SU-DHL-6 (cell line): ENCODE measurements at regions not wholly inside any gene's neighbourhood (a gene's known extent, or its start where the extent isn't known, plus 50 kb on each side); places are given as distances from the start of the nearest gene placed in this dataset.

Experiments
- H2AFZ ChIP-seq: fragments of 200-600 bp; sonication (generic); 2 replicates; pipeline ENCODE4 v1.6.1; 2014; ENCODE audit warnings: low read depth, mild to moderate bottlenecking, moderate library complexity, mixed read lengths, antibody characterized with exemption, low read length; ENCODE audit not compliant: severe bottlenecking
- H3F3A ChIP-seq: fragments of 200-600 bp; shearing (Covaris generic); 2 replicates; pipeline ENCODE4 v1.6.0; 2016; ENCODE audit warnings: antibody characterized with exemption, mild to moderate bottlenecking; ENCODE audit not compliant: insufficient read depth
- H3K27ac ChIP-seq: fragments of 200-600 bp; sonication (generic); 2 replicates; pipeline ENCODE4 v1.5.1; 2016; ENCODE audit warnings: low read depth, mild to moderate bottlenecking, low read length, moderate library complexity, mixed read lengths
- H3K27me3 ChIP-seq: fragments of 200-600 bp; sonication (generic), shearing (Covaris generic); 2 replicates; pipeline ENCODE4 v1.6.0; 2014; ENCODE audit warnings: mild to moderate bottlenecking, low read length
- H3K36me3 ChIP-seq: fragments of 200-600 bp; sonication (generic); 2 replicates; pipeline ENCODE4 v1.6.1; 2014; ENCODE audit warnings: mild to moderate bottlenecking, low read length, mixed read lengths
- H3K4me2 ChIP-seq: fragments of 300-600, 200-600 bp; shearing (Covaris generic), sonication (generic); 2 replicates; pipeline ENCODE4 v1.6.0; 2014; ENCODE audit warnings: low read length, low read depth, mild to moderate bottlenecking; ENCODE audit not compliant: poor library complexity, severe bottlenecking
- H3K4me3 ChIP-seq: fragments of 200-600 bp; sonication (generic); 2 replicates; pipeline ENCODE4 v1.5.1; 2014; ENCODE audit warnings: antibody characterized with exemption, low read length, mild to moderate bottlenecking, mixed read lengths; ENCODE audit not compliant: insufficient read depth, poor library complexity, severe bottlenecking
- H3K79me2 ChIP-seq: fragments of 200-600 bp; sonication (generic); 2 replicates; pipeline ENCODE4 v1.6.1; 2014; ENCODE audit warnings: mild to moderate bottlenecking, low read length, moderate library complexity; ENCODE audit not compliant: insufficient read depth
- H3K9ac ChIP-seq: fragments of 200-600 bp; sonication (generic); 2 replicates; pipeline ENCODE4 v1.7.0; 2014; ENCODE audit warnings: mild to moderate bottlenecking, low read length
- H3K9me2 ChIP-seq: fragments of 200-600 bp; sonication (generic); replicated peaks from 2 replicates; pipeline ENCODE4 v1.6.1; 2014; ENCODE audit warnings: low read length; ENCODE audit not compliant: insufficient read depth
- H3K9me3 ChIP-seq: fragments of 200-600 bp; sonication (generic); 2 replicates; pipeline ENCODE4 v1.6.1; 2014; ENCODE audit warnings: low read length, mixed read lengths; ENCODE audit not compliant: insufficient read depth
- H4K20me1 ChIP-seq: fragments of 200-600 bp; sonication (generic); 2 replicates; pipeline ENCODE4 v1.6.1; 2014; ENCODE audit warnings: low read depth, mild to moderate bottlenecking, antibody characterized with exemption, low read length, moderate library complexity, mixed read lengths
- CTCF ChIP-seq: fragments of 200-600 bp; sonication (generic); IDR thresholded peaks from one replicate; pipeline ENCODE4 v1.5.1; 2017; ENCODE audit warnings: antibody characterized with exemption, mild to moderate bottlenecking, low read length, moderate library complexity; ENCODE audit not compliant: insufficient read depth, poor library complexity, severe bottlenecking
- EZH2phosphoT487 ChIP-seq: fragments of 200-600 bp; sonication (generic), shearing (Covaris generic); conservative IDR thresholded peaks from 2 replicates; pipeline ENCODE4 v1.6.1; 2018; ENCODE audit warnings: mild to moderate bottlenecking, antibody characterized with exemption, low read length, moderate library complexity, mixed read lengths

- H3K4me2 ChIP-seq, result no peak overlapping the region
- no peak overlapping the region for H3K27ac ChIP-seq
- no peak for TF ChIP-seq CTCF
- no peak for TF ChIP-seq EZH2phosphoT487
- no peak overlapping the region for H2AFZ ChIP-seq
- no peaks in the 10 kb centered on the region for H3K36me3 ChIP-seq
- H3K9me3 ChIP-seq, result peaks cover 21% of the 10 kb centered on the region; the same call in 1 of the 2 replicates
- no peaks in the 10 kb centered on the region for H3K79me2 ChIP-seq
- H3K9me2 ChIP-seq, result no peaks in the 10 kb centered on the region
- no peak overlapping the region for H3K9ac ChIP-seq
- no peaks in the 10 kb centered on the region for H3K27me3 ChIP-seq
- no peak overlapping the region for H3K4me3 ChIP-seq
- no peaks in the 10 kb centered on the region for H4K20me1 ChIP-seq
- H3F3A ChIP-seq, result no peaks in the 10 kb centered on the region
Observed at GRCh38 chr2:8246137-8246536, 435.7 kb upstream of the ID2 start.

GRCh38 chr2:8247905-8248622 lies 433.8 kb upstream of the ID2 start:
- no peaks in the 10 kb centered on the region for H3F3A ChIP-seq

GRCh38 chr2:8248623-8248957 lies 433.3 kb upstream of the ID2 start:
- H3K4me2 ChIP-seq, result no peak overlapping the region

More at GRCh38 chr2:8247905-8248622, 433.8 kb upstream of the ID2 start:
- H3K4me3 ChIP-seq, result no peak overlapping the region
- no peak overlapping the region for H3K27ac ChIP-seq
- H3K9me2 ChIP-seq, result no peaks in the 10 kb centered on the region
- H3K36me3 ChIP-seq, result no peaks in the 10 kb centered on the region
- H3K79me2 ChIP-seq, result no peaks in the 10 kb centered on the region
- TF ChIP-seq CTCF, result no peak
- no peak for TF ChIP-seq EZH2phosphoT487
- no peak overlapping the region for H3K9ac ChIP-seq
- no peak overlapping the region for H2AFZ ChIP-seq
- H3K4me2 ChIP-seq, result no peak overlapping the region
- H3K9me3 ChIP-seq, result peaks cover 21% of the 10 kb centered on the region; the same call in 1 of the 2 replicates
- H3K27me3 ChIP-seq, result no peaks in the 10 kb centered on the region
- no peaks in the 10 kb centered on the region for H4K20me1 ChIP-seq

More at GRCh38 chr2:8248623-8248957, 433.3 kb upstream of the ID2 start:
- Histone ChIP-seq H3K79me2 (no peaks in the 10 kb centered on the region), H3K9ac (no peak overlapping the region), H2AFZ (no peak overlapping the region), H3K9me3 (peaks cover 17% of the 10 kb centered on the region; the same call in 1 of the 2 replicates), H3K27me3 (no peaks in the 10 kb centered on the region), H3K36me3 (no peaks in the 10 kb centered on the region), H3K4me3 (no peak overlapping the region), H3K27ac (no peak overlapping the region), H3F3A (no peaks in the 10 kb centered on the region), H4K20me1 (no peaks in the 10 kb centered on the region), H3K9me2 (no peaks in the 10 kb centered on the region)
- no peak for TF ChIP-seq EZH2phosphoT487
- TF ChIP-seq CTCF, result no peak
